ENCODE measurements at regions not wholly inside any gene's neighbourhood (a gene's known extent, or its start where the extent isn't known, plus 50 kb on each side); places are given as distances from the start of the nearest gene placed in this dataset.
"Not testable (repeated sequence)": the region's sequence is repeated elsewhere in the genome, so short reads cannot be mapped to it uniquely, and the experiment has no call there.

GRCh38 chr12:31896514-31897039 lies 62.6 kb upstream of the RESF1 start:
- Histone ChIP-seq H3K9me3 (no peaks in the 10 kb centered on the region), H3K36me3 (no peaks in the 10 kb centered on the region), H3K27me3 (no peaks in the 10 kb centered on the region), H3K4me1 (no peaks in the 10 kb centered on the region), H3K4me3 (no peak overlapping the region), H3K27ac (no peak overlapping the region)
- peak in 1 of 2 donors; percentile 12 for DNase-seq (ENCODE audit: low spot score in 2 of 2)
- no peak for TF ChIP-seq CTCF (IDR thresholded peaks at IDR 0.05)
- intact Hi-C loops (cut with DNase I): no loop called here

GRCh38 chr12:31895449-31896150 lies 63.6 kb upstream of the RESF1 start:
- intact Hi-C loops (cut with DNase I): no loop called here
- no peaks in the 10 kb centered on the region for H3K27me3 ChIP-seq
- H3K27ac ChIP-seq: no peak overlapping the region
- no peak for DNase-seq (ENCODE audit: low spot score in 2 of 2)
- H3K9me3 ChIP-seq: no peaks in the 10 kb centered on the region
- no peaks in the 10 kb centered on the region for H3K36me3 ChIP-seq
- H3K4me1 ChIP-seq: no peaks in the 10 kb centered on the region
- no peak overlapping the region for H3K4me3 ChIP-seq
- no peak for TF ChIP-seq CTCF (IDR thresholded peaks at IDR 0.05)

GRCh38 chr12:31890295-31891285 lies 68.6 kb upstream of the RESF1 start:
- Histone ChIP-seq H3K27me3 (no peaks in the 10 kb centered on the region), H3K9me3 (no peaks in the 10 kb centered on the region), H3K36me3 (no peaks in the 10 kb centered on the region), H3K27ac (no peak overlapping the region), H3K4me1 (no peaks in the 10 kb centered on the region), H3K4me3 (no peak overlapping the region)
- no peak for TF ChIP-seq CTCF (IDR thresholded peaks at IDR 0.05)
- no peak for DNase-seq (ENCODE audit: low spot score in 2 of 2)
- intact Hi-C loops (cut with DNase I): no loop called here

DNA sequence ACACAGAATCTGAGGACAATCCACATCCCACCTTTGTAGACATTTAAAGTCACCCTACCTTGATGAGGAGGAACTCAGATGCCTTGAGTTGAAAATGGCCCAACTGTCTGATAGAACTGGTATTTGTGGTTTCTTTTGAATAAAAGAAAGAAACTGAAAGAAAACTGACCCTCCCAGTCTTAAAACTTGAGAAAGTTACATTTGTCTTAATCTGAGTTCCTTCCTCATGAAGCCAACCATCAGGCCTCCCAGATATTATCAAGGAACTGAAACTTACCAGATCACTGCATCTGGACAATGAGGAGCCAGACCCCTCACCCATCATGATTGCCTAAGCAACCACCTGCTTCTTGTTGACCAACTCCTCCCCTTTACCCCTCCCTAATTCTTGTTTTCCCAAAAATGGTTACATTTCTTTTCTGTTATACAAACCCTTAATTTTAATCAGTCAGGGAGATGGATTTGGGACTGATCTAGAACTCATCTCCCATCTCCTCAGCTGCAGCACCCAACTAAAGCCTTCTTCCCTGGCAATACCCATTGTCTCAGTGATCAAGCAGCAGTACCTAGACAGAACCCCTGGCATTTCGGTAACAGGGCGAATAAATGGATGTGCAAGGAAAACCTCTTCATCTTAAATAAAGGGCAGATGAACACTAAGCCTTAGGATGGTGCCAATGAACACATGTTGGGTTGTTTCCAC lies 72.0 kb upstream of the RESF1 start:
- H3K4me1 ChIP-seq: no peaks in the 10 kb centered on the region
- TF ChIP-seq CTCF (IDR thresholded peaks at IDR 0.05): no peak
- no peaks in the 10 kb centered on the region for H3K9me3 ChIP-seq
- intact Hi-C loops (cut with DNase I): no loop called here
- no peak overlapping the region for H3K4me3 ChIP-seq
- H3K36me3 ChIP-seq: no peaks in the 10 kb centered on the region
- DNase-seq (ENCODE audit: low spot score in 2 of 2): no peak
- no peak overlapping the region for H3K27ac ChIP-seq
- H3K27me3 ChIP-seq: no peaks in the 10 kb centered on the region

- H3K9me3 ChIP-seq; H3K27me3 ChIP-seq; DNase-seq (ENCODE audit: low spot score in 2 of 2); intact Hi-C loops (cut with DNase I); H3K4me3 ChIP-seq; H3K27ac ChIP-seq; H3K4me1 ChIP-seq; H3K36me3 ChIP-seq: not testable (repeated sequence)
Measured at GRCh38 chr12:31882682-31883081, 76.5 kb upstream of the RESF1 start.

All from ascending aorta (tissue), 2 donors.